ENCODE measurements at regions not wholly inside any gene's neighbourhood (a gene's known extent, or its start where the extent isn't known, plus 50 kb on each side); places are given as distances from the start of the nearest gene placed in this dataset.
"Not testable (repeated sequence)": the region's sequence is repeated elsewhere in the genome, so short reads cannot be mapped to it uniquely, and the experiment has no call there.

- Histone ChIP-seq H3K9ac (ENCODE audit: insufficient read depth, low read length) (no peak overlapping the region), H4K20me1 (ENCODE audit: control insufficient read depth, extremely low read depth, insufficient read depth, low read length) (no peaks in the 10 kb centered on the region), H2AFZ (ENCODE audit: low read length) (no peak overlapping the region), H3K4me3 (replicated peaks in 1 of 4; ENCODE audit: control extremely low read depth in 1 of 4, insufficient read depth in 1 of 4, low read depth in 3 of 4, low read length in 4 of 4) (no peak overlapping the region), H3K9me3 (ENCODE audit: control insufficient read depth, insufficient read depth, low read depth, low read length) (no peaks in the 10 kb centered on the region), H3K79me2 (ENCODE audit: control insufficient read depth, insufficient read depth, low read length) (no peaks in the 10 kb centered on the region), H3K4me1 (ENCODE audit: control insufficient read depth, extremely low read depth, insufficient read depth, low read length) (no peaks in the 10 kb centered on the region), H3K27ac (ENCODE audit: insufficient read depth, low read length) (no peak overlapping the region), H3K36me3 (ENCODE audit: control insufficient read depth, insufficient read depth, low read length) (no peaks in the 10 kb centered on the region), H3K4me2 (ENCODE audit: extremely low read depth, insufficient read depth, low read length) (no peak overlapping the region), H3K27me3 (ENCODE audit: control insufficient read depth, insufficient read depth, low read length) (no peaks in the 10 kb centered on the region)
- DNase-seq (ENCODE audit: low read depth in 2 of 2): no peak
- TF ChIP-seq EZH2 (IDR thresholded peaks at IDR 0.05; ENCODE audit: low read length, missing control alignments) (no peak), CTCF (conservative IDR thresholded peaks at IDR 0.05 in 1 of 2, IDR thresholded peaks at IDR 0.05 in 1 of 2; ENCODE audit: low read depth in 1 of 2, low read length in 2 of 2) (no peak)
Observed at GRCh38 chr4:31851946-31852345, 1131.8 kb downstream of the PCDH7 start.

GRCh38 chr4:31877429-31877828, 1157.3 kb downstream of the PCDH7 start:
- H4K20me1 ChIP-seq (ENCODE audit: control insufficient read depth, extremely low read depth, insufficient read depth, low read length): no peaks in the 10 kb centered on the region
- no peaks in the 10 kb centered on the region for H3K36me3 ChIP-seq (ENCODE audit: control insufficient read depth, insufficient read depth, low read length)
- no peaks in the 10 kb centered on the region for H3K79me2 ChIP-seq (ENCODE audit: control insufficient read depth, insufficient read depth, low read length)
- no peak overlapping the region for H3K27ac ChIP-seq (ENCODE audit: insufficient read depth, low read length)
- no peak for DNase-seq (ENCODE audit: low read depth in 2 of 2)
- H3K27me3 ChIP-seq (ENCODE audit: control insufficient read depth, insufficient read depth, low read length): no peaks in the 10 kb centered on the region
- no peaks in the 10 kb centered on the region for H3K9me3 ChIP-seq (ENCODE audit: control insufficient read depth, insufficient read depth, low read depth, low read length)
- no peak overlapping the region for H2AFZ ChIP-seq (ENCODE audit: low read length)
- no peak for TF ChIP-seq CTCF (conservative IDR thresholded peaks at IDR 0.05 in 1 of 2, IDR thresholded peaks at IDR 0.05 in 1 of 2; ENCODE audit: low read depth in 1 of 2, low read length in 2 of 2)
- no peak for TF ChIP-seq EZH2 (IDR thresholded peaks at IDR 0.05; ENCODE audit: low read length, missing control alignments)
- H3K4me3 ChIP-seq (replicated peaks in 1 of 4; ENCODE audit: control extremely low read depth in 1 of 4, insufficient read depth in 1 of 4, low read depth in 3 of 4, low read length in 4 of 4): no peak overlapping the region
- H3K4me2 ChIP-seq (ENCODE audit: extremely low read depth, insufficient read depth, low read length): no peak overlapping the region
- H3K4me1 ChIP-seq (ENCODE audit: control insufficient read depth, extremely low read depth, insufficient read depth, low read length): no peaks in the 10 kb centered on the region
- no peak overlapping the region for H3K9ac ChIP-seq (ENCODE audit: insufficient read depth, low read length)

GRCh38 chr4:31880837-31881236, 1160.7 kb downstream of the PCDH7 start:
- H3K27ac ChIP-seq (ENCODE audit: insufficient read depth, low read length); H3K36me3 ChIP-seq (ENCODE audit: control insufficient read depth, insufficient read depth, low read length); H3K79me2 ChIP-seq (ENCODE audit: control insufficient read depth, insufficient read depth, low read length); DNase-seq (ENCODE audit: low read depth in 2 of 2); H3K9ac ChIP-seq (ENCODE audit: insufficient read depth, low read length); H3K4me3 ChIP-seq (replicated peaks in 1 of 4; ENCODE audit: control extremely low read depth in 1 of 4, insufficient read depth in 1 of 4, low read depth in 3 of 4, low read length in 4 of 4); H4K20me1 ChIP-seq (ENCODE audit: control insufficient read depth, extremely low read depth, insufficient read depth, low read length); H3K4me1 ChIP-seq (ENCODE audit: control insufficient read depth, extremely low read depth, insufficient read depth, low read length); H3K4me2 ChIP-seq (ENCODE audit: extremely low read depth, insufficient read depth, low read length); H3K9me3 ChIP-seq (ENCODE audit: control insufficient read depth, insufficient read depth, low read depth, low read length); H2AFZ ChIP-seq (ENCODE audit: low read length); H3K27me3 ChIP-seq (ENCODE audit: control insufficient read depth, insufficient read depth, low read length): not testable (repeated sequence)

- no peaks in the 10 kb centered on the region for H3K9me3 ChIP-seq (ENCODE audit: control insufficient read depth, insufficient read depth, low read depth, low read length)
- no peak overlapping the region for H3K9ac ChIP-seq (ENCODE audit: insufficient read depth, low read length)
- no peaks in the 10 kb centered on the region for H3K4me1 ChIP-seq (ENCODE audit: control insufficient read depth, extremely low read depth, insufficient read depth, low read length)
- DNase-seq (ENCODE audit: low read depth in 2 of 2): no peak
- H3K79me2 ChIP-seq (ENCODE audit: control insufficient read depth, insufficient read depth, low read length): no peaks in the 10 kb centered on the region
- no peaks in the 10 kb centered on the region for H3K36me3 ChIP-seq (ENCODE audit: control insufficient read depth, insufficient read depth, low read length)
- no peak overlapping the region for H2AFZ ChIP-seq (ENCODE audit: low read length)
- no peak overlapping the region for H3K4me3 ChIP-seq (replicated peaks in 1 of 4; ENCODE audit: control extremely low read depth in 1 of 4, insufficient read depth in 1 of 4, low read depth in 3 of 4, low read length in 4 of 4)
- H3K27me3 ChIP-seq (ENCODE audit: control insufficient read depth, insufficient read depth, low read length): no peaks in the 10 kb centered on the region
- TF ChIP-seq CTCF (conservative IDR thresholded peaks at IDR 0.05 in 1 of 2, IDR thresholded peaks at IDR 0.05 in 1 of 2; ENCODE audit: low read depth in 1 of 2, low read length in 2 of 2) (no peak), EZH2 (IDR thresholded peaks at IDR 0.05; ENCODE audit: low read length, missing control alignments) (no peak)
- no peak overlapping the region for H3K4me2 ChIP-seq (ENCODE audit: extremely low read depth, insufficient read depth, low read length)
- H3K27ac ChIP-seq (ENCODE audit: insufficient read depth, low read length): no peak overlapping the region
- no peaks in the 10 kb centered on the region for H4K20me1 ChIP-seq (ENCODE audit: control insufficient read depth, extremely low read depth, insufficient read depth, low read length)
Observed at GRCh38 chr4:31896349-31896748, 1176.2 kb downstream of the PCDH7 start.

Measured in fibroblast of lung (primary cell).